ENCODE measurements at regions not wholly inside any gene's neighbourhood (a gene's known extent, or its start where the extent isn't known, plus 50 kb on each side); places are given as distances from the start of the nearest gene placed in this dataset.

GRCh38 chr16:29308644-29309546 lies 97.6 kb downstream of the NPIPB11 start:
- no peak for TF ChIP-seq EP300 (IDR thresholded peaks at IDR 0.05)
- TF ChIP-seq, protein P1, sequence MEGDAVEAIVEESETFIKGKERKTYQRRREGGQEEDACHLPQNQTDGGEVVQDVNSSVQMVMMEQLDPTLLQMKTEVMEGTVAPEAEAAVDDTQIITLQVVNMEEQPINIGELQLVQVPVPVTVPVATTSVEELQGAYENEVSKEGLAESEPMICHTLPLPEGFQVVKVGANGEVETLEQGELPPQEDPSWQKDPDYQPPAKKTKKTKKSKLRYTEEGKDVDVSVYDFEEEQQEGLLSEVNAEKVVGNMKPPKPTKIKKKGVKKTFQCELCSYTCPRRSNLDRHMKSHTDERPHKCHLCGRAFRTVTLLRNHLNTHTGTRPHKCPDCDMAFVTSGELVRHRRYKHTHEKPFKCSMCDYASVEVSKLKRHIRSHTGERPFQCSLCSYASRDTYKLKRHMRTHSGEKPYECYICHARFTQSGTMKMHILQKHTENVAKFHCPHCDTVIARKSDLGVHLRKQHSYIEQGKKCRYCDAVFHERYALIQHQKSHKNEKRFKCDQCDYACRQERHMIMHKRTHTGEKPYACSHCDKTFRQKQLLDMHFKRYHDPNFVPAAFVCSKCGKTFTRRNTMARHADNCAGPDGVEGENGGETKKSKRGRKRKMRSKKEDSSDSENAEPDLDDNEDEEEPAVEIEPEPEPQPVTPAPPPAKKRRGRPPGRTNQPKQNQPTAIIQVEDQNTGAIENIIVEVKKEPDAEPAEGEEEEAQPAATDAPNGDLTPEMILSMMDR (IDR thresholded peaks at IDR 0.05): no peak
- no peak for TF ChIP-seq POLR2A (IDR thresholded peaks at IDR 0.05)

Measured in sigmoid colon (tissue), 4 donors.